ENCODE measurements at regions not wholly inside any gene's neighbourhood (a gene's known extent, or its start where the extent isn't known, plus 50 kb on each side); places are given as distances from the start of the nearest gene placed in this dataset.
A peak's percentile ranks its signal among the peaks of the same experiment; 100 is the strongest.

- CTCF ChIA-PET = no interaction called here
- peaks cover 8% of the 10 kb centered on the region for H3K27me3 Mint-ChIP-seq
- H3K9me3 Mint-ChIP-seq = peaks cover 3% of the 10 kb centered on the region
- no peak for DNase-seq
- H3K27ac Mint-ChIP-seq = no peak overlapping the region
- H3K4me3 Mint-ChIP-seq = no peak overlapping the region
- peaks cover 31% of the 10 kb centered on the region for H3K4me1 Mint-ChIP-seq
- peaks cover 6% of the 10 kb centered on the region for H3K36me3 Mint-ChIP-seq
Observed at GRCh38 chr6:137954253-137954652, 87.2 kb downstream of the TNFAIP3 start.

DNA sequence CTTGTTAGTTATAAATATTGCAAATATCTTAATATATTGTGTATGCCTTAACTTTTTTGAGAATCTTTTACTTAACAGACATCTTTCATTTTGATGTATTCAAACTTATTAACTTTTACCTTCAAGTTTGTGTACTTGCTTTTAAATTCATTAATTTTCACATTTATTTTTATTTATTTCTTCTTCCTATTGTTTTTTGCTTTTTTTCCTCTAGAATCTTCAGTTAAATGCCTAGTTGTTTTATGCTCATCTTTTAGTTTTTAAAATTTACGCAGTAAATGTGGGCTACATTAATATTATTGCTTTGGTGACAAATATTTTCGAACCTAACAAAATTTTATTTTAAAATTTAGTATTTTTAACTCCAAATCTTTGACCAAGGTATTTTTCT is 89.0 kb downstream of the TNFAIP3 start:
- Mint-ChIP-seq H3K27ac (no peak overlapping the region), H3K27me3 (peaks cover 8% of the 10 kb centered on the region), H3K36me3 (peaks cover 6% of the 10 kb centered on the region), H3K9me3 (peaks cover 11% of the 10 kb centered on the region), H3K4me3 (no peak overlapping the region), H3K4me1 (peaks cover 16% of the 10 kb centered on the region)
- DNase-seq = no peak
- CTCF ChIA-PET = no interaction called here

- Mint-ChIP-seq H3K9me3 (peaks cover 11% of the 10 kb centered on the region), H3K27ac (no peak overlapping the region), H3K4me3 (no peak overlapping the region), H3K36me3 (peaks cover 6% of the 10 kb centered on the region), H3K27me3 (peaks cover 4% of the 10 kb centered on the region), H3K4me1 (peaks cover 14% of the 10 kb centered on the region)
- no peak for DNase-seq
- CTCF ChIA-PET = interaction anchor here (1.8 kb wide), 1 partner anchor 87 kb away, joined by 4 read pairs; no protein-coding TSS in a partner anchor
Observed at GRCh38 chr6:137957471-137957870, 90.4 kb downstream of the TNFAIP3 start.

DNA sequence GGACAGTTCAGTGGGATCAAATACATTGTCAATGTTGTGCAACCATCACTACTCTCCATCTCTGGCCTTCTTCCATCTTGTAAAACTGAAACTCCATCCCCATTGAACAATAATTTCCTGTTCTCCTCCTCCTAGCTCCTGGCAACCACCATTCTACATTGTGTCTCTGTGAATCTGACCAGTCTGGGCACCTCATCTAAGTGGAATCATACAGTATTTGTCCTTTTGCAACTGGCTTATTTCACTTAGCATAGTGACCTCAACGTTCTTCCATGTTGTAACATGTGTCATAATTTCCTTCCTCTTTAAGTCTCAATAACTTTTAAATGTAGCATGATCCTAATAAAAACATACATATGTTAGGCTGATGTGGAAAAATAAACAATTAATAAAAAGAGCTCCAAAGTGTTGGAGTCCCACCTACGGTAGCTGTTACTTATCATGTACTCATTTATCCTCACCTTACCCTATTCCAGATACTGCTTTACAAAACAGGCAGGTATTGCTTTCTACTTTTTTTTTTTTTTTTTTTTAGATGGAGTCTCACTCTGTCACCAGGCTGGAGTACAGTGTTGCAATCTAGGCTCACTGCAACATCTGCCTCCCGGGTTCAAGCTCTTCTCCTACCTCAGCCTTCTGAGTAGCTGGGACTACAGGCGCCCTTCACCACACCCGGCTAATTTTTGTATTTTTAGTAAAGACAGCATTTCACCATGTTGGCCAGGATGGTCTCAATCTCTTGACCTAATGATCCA is 91.9 kb downstream of the TNFAIP3 start:
- no peak overlapping the region for H3K4me3 Mint-ChIP-seq
- peaks cover 6% of the 10 kb centered on the region for H3K36me3 Mint-ChIP-seq
- H3K9me3 Mint-ChIP-seq = peaks cover 11% of the 10 kb centered on the region
- H3K4me1 Mint-ChIP-seq = peaks cover 14% of the 10 kb centered on the region
- H3K27me3 Mint-ChIP-seq = peaks cover 4% of the 10 kb centered on the region
- DNase-seq = no peak
- H3K27ac Mint-ChIP-seq = no peak overlapping the region
- CTCF ChIA-PET = interaction anchor here (0.6 to 1.0 kb wide), 4 partner anchors 9 to 307 kb away, joined by 3 to 4 read pairs (median 4); no protein-coding TSS in a partner anchor

- CTCF ChIA-PET = interaction anchor here (1.1 kb wide), 1 partner anchor 258 kb away, joined by 5 read pairs; no protein-coding TSS in a partner anchor
- H3K27ac Mint-ChIP-seq = no peak overlapping the region
- H3K9me3 Mint-ChIP-seq = peaks cover 12% of the 10 kb centered on the region
- peaks cover 4% of the 10 kb centered on the region for H3K36me3 Mint-ChIP-seq
- H3K4me1 Mint-ChIP-seq = peaks cover 13% of the 10 kb centered on the region
- no peaks in the 10 kb centered on the region for H3K27me3 Mint-ChIP-seq
- DNase-seq = no peak
- H3K4me3 Mint-ChIP-seq = no peak overlapping the region
Observed at GRCh38 chr6:137962725-137963124, 95.7 kb downstream of the TNFAIP3 start.

DNA sequence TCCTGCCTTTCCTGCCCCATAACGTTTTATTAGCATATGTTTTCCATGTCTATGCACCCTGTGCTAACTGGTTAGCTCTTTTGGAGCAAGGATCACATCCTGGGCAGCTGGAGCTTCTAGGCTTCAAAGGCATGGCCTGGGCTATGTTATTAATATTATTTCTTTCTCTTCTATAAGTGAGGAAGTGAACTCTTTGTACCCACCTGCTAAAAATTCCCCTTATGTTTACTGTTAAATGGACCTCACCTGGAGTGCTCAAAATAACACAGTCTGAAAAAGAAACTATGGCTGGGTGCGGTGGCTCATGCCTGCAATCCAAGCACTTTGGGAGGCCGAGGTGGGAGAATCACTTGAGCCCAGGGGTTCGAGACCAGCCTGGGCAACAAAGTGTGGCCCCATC is 97.8 kb downstream of the TNFAIP3 start:
- CTCF ChIA-PET = no interaction called here
- Mint-ChIP-seq H3K27me3 (no peaks in the 10 kb centered on the region), H3K4me3 (no peak overlapping the region), H3K4me1 (peaks cover 25% of the 10 kb centered on the region), H3K27ac (no peak overlapping the region), H3K9me3 (peaks cover 9% of the 10 kb centered on the region), H3K36me3 (peaks cover 6% of the 10 kb centered on the region)
- no peak for DNase-seq

GRCh38 chr6:137967689-137968454 is 100.8 kb downstream of the TNFAIP3 start:
- H3K27me3 Mint-ChIP-seq = no peaks in the 10 kb centered on the region
- H3K9me3 Mint-ChIP-seq = peaks cover 4% of the 10 kb centered on the region
- H3K27ac Mint-ChIP-seq = peak overlapping the region; percentile 15
- peaks cover 34% of the 10 kb centered on the region for H3K4me1 Mint-ChIP-seq
- H3K4me3 Mint-ChIP-seq = no peak overlapping the region
- peaks cover 6% of the 10 kb centered on the region for H3K36me3 Mint-ChIP-seq
- CTCF ChIA-PET = interaction anchor here (1.0 to 1.5 kb wide), 8 partner anchors 17 to 269 kb away, joined by 3 to 5 read pairs (median 4); partner anchors contain the start of gene TNFAIP3
- no peak for DNase-seq

DNA sequence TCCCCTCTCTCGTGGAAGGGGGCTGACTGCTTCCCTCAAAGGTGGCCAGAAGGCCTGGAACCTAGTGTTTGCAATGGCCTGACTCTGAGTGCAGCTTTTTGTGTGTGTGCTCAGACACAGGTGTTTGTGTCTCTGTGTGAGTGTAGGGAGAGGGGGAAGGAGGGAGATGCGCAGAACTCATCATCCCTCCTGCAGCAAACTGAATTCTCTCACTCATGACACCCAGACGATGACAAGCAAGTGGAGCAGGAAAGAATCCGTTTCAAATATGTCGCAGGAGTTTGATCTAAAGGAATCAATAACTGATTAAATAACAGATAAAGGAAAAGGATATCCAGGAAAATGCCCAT is 101.4 kb downstream of the TNFAIP3 start:
- H3K4me1 Mint-ChIP-seq = peaks cover 34% of the 10 kb centered on the region
- H3K4me3 Mint-ChIP-seq = no peak overlapping the region
- H3K36me3 Mint-ChIP-seq = peaks cover 6% of the 10 kb centered on the region
- no peak overlapping the region for H3K27ac Mint-ChIP-seq
- DNase-seq = no peak
- CTCF ChIA-PET = interaction anchor here (1.0 to 1.4 kb wide), 5 partner anchors 28 to 269 kb away, joined by 3 to 5 read pairs (median 3); partner anchors contain the start of gene TNFAIP3
- no peaks in the 10 kb centered on the region for H3K27me3 Mint-ChIP-seq
- peaks cover 4% of the 10 kb centered on the region for H3K9me3 Mint-ChIP-seq

DNA sequence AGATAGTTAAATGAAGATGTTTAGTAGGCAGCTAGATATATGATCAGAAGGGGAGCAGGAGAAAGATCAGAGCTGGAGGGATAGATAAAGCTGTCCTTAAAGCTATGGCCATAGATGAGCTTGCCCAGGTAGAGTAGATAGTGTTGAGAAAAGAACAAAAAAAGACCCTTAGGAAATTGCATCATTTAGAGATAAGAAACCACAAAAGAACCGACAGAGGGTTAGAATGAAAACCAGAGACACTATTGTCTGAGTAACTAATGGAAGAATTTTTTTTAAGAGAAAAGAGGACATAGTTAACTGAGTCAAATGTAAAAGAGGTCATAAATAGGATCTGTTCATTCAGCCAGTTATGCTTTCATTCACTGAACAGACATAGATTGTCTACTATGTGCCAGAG is 101.8 kb downstream of the TNFAIP3 start:
- H3K27me3 Mint-ChIP-seq = no peaks in the 10 kb centered on the region
- peaks cover 4% of the 10 kb centered on the region for H3K9me3 Mint-ChIP-seq
- DNase-seq = no peak
- no peak overlapping the region for H3K27ac Mint-ChIP-seq
- H3K4me3 Mint-ChIP-seq = no peak overlapping the region
- CTCF ChIA-PET = interaction anchor here (1.0 to 1.4 kb wide), 5 partner anchors 29 to 270 kb away, joined by 3 to 5 read pairs (median 3); partner anchors contain the start of gene TNFAIP3
- H3K36me3 Mint-ChIP-seq = peaks cover 6% of the 10 kb centered on the region
- peaks cover 35% of the 10 kb centered on the region for H3K4me1 Mint-ChIP-seq

- H3K27me3 Mint-ChIP-seq = no peaks in the 10 kb centered on the region
- CTCF ChIA-PET = interaction anchor here (1.2 kb wide), 1 partner anchor 22 kb away, joined by 3 read pairs; no protein-coding TSS in a partner anchor
- peaks cover 42% of the 10 kb centered on the region for H3K4me1 Mint-ChIP-seq
- H3K9me3 Mint-ChIP-seq = peaks cover 4% of the 10 kb centered on the region
- H3K36me3 Mint-ChIP-seq = peaks cover 6% of the 10 kb centered on the region
- no peak overlapping the region for H3K4me3 Mint-ChIP-seq
- DNase-seq = no peak
- no peak overlapping the region for H3K27ac Mint-ChIP-seq
Observed at GRCh38 chr6:137969874-137970273, 102.8 kb downstream of the TNFAIP3 start.

GRCh38 chr6:137970368-137970767 is 103.3 kb downstream of the TNFAIP3 start:
- no peak overlapping the region for H3K27ac Mint-ChIP-seq
- peaks cover 6% of the 10 kb centered on the region for H3K36me3 Mint-ChIP-seq
- H3K4me1 Mint-ChIP-seq = peaks cover 45% of the 10 kb centered on the region
- CTCF ChIA-PET = interaction anchor here (1.0 to 2.9 kb wide), 3 partner anchors 23 to 265 kb away, joined by 3 to 13 read pairs (median 3); no protein-coding TSS in a partner anchor
- no peak for DNase-seq
- no peak overlapping the region for H3K4me3 Mint-ChIP-seq
- peaks cover 4% of the 10 kb centered on the region for H3K9me3 Mint-ChIP-seq
- H3K27me3 Mint-ChIP-seq = no peaks in the 10 kb centered on the region

- DNase-seq = no peak
- H3K27me3 Mint-ChIP-seq = no peaks in the 10 kb centered on the region
- peaks cover 3% of the 10 kb centered on the region for H3K36me3 Mint-ChIP-seq
- CTCF ChIA-PET = interaction anchor here (2.0 to 2.9 kb wide), 2 partner anchors 28 to 106 kb away, joined by 5 to 13 read pairs; partner anchors contain the start of gene TNFAIP3
- H3K27ac Mint-ChIP-seq = no peak overlapping the region
- no peak overlapping the region for H3K4me3 Mint-ChIP-seq
- no peaks in the 10 kb centered on the region for H3K9me3 Mint-ChIP-seq
- H3K4me1 Mint-ChIP-seq = peaks cover 58% of the 10 kb centered on the region
Observed at GRCh38 chr6:137973201-137973600, 106.1 kb downstream of the TNFAIP3 start.

- CTCF ChIA-PET = interaction anchor here (0.7 to 3.6 kb wide), 27 partner anchors 25 to 633 kb away, joined by 3 to 49 read pairs (median 5); partner anchors contain the start of gene TNFAIP3
Observed at GRCh38 chr6:137975188-137975940, 108.3 kb downstream of the TNFAIP3 start.

More at GRCh38 chr6:137975188-137975940, 108.3 kb downstream of the TNFAIP3 start:
- no peaks in the 10 kb centered on the region for H3K27me3 Mint-ChIP-seq
- no peaks in the 10 kb centered on the region for H3K36me3 Mint-ChIP-seq
- H3K9me3 Mint-ChIP-seq = no peaks in the 10 kb centered on the region
- DNase-seq = peak; percentile 29
- peak overlapping the region; percentile 95 for H3K27ac Mint-ChIP-seq
- peak overlapping the region; percentile 67 for H3K4me3 Mint-ChIP-seq
- peaks cover 40% of the 10 kb centered on the region for H3K4me1 Mint-ChIP-seq

All from activated naive CD4-positive, alpha-beta T cell treated with anti-CD3 and anti-CD28 coated beads, Interleukin-2, amount 10 ng/mL, durations not matched to agents 7 days and 5 days (primary cell).